CD4-positive, alpha-beta T cell treated with Interleukin-4 for 4 hours (primary cell): ENCODE measurements at regions not wholly inside any gene's neighbourhood (a gene's known extent, or its start where the extent isn't known, plus 50 kb on each side); places are given as distances from the start of the nearest gene placed in this dataset.
"Not testable (repeated sequence)": the region's sequence is repeated elsewhere in the genome, so short reads cannot be mapped to it uniquely, and the experiment has no call there.

Source experiments
- DNase-seq: peaks from one replicate; pipeline ENCODE4 v3.0.0-alpha.2; 2020

- no peak for DNase-seq
Measured at GRCh38 chr15:53209396-53210042, 419.4 kb upstream of the ONECUT1 start.

DNA sequence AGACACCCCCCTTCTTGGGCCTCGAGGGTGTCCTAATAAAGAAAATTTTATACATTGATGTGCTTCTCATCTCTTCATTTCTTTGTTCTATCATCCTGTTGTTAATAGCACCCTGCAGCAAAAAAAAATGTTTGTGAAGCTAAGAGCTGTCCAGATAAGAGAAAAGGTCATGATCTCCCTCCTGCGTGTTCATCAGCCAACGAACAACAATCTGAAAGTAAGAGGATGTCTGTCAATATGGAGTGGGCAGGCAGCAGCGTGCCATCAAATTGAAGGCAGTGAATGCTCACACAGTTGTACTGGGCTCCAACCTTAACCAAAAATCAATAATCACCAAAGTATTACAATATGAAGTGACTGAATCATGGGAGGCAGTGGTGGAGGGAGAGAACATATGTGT lies 418.6 kb upstream of the ONECUT1 start:
- DNase-seq = no peak

- no peak for DNase-seq
Measured at GRCh38 chr15:53203454-53203853, 413.3 kb upstream of the ONECUT1 start.

DNA sequence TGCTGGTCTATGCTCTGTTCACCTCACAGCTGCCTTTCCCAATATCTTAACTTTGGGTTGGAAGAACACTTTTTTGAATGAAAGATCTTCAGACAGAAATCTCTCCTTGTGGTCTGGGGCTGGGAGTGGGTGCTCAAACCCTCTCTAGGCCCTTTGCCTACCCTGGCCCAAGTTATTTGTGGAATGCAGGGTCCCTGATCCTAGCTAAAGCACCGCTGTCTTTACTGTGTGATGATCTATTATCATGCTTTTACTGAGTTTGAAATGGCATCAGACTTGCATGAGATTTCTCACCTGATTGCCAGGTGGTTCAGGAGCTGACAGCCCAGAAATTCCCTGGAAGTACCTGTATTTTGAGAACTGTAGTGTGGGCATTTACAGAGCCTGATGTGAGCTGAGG lies 412.7 kb upstream of the ONECUT1 start:
- DNase-seq = no peak

DNA sequence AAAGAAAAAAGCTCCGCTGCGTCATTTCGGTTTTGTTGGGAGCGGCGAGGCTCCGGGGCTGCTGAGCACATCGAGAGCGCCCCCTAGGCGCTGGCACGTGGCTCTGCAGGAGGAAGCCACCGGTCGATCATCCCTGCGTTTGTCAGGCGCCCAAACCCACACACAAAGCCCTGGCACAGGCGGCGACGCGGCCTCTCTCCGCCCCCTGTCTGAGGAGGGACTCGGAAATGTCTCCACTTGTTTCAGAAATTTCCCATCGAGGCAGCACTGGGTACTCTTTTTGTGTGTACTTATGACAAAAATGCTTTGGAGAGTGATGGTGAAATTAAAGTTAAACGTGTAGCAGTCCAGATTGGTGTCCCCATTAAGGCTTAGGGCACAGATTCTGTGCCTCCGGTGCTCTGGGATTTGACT lies 407.3 kb upstream of the ONECUT1 start:
- peak; percentile 2 for DNase-seq

GRCh38 chr15:53196788-53197187 lies 406.7 kb upstream of the ONECUT1 start:
- no peak for DNase-seq

GRCh38 chr15:53196242-53196641 lies 406.1 kb upstream of the ONECUT1 start:
- DNase-seq = no peak

GRCh38 chr15:53193149-53193548 lies 403.0 kb upstream of the ONECUT1 start:
- no peak for DNase-seq

DNA sequence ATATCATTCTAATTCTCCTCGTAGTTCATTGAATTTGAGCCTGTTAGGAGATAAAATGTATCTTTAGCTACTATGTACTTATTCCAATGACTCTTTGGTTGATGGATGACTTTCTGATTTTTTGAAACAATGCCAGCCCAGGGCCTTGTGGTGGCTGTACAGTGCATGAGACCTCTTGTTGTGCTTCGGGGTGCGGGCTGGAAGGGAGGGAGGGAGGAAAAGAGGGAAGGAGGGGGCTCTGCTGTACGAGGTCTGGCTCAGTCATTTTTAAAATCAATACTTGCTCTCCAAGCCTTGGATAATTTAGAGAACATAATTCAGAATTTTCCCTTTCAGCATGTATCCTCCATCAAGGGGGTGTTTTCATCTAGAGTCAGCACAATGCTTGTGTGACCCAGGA lies 399.7 kb upstream of the ONECUT1 start:
- no peak for DNase-seq

GRCh38 chr15:53183449-53183848 lies 393.3 kb upstream of the ONECUT1 start:
- not testable (repeated sequence) for DNase-seq

DNA sequence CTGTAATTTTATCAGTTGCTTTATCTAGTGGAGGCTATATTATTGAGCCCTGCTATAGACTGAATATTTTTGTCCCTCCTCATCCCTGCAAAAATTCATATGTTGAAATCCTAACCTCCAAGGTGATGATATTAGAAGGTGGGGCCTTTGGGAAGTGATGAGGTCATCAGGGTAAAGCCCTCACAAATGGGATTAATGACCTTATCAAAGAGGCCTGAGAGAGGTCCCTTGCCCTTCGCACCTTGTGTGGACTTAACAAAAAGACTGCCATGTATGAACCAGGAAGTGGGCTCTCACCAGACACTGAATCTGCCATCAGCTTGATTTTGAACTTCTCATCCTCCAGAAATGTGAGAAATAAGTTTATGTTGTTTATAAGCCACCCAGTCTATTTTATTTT lies 381.4 kb upstream of the ONECUT1 start:
- DNase-seq = no peak

DNA sequence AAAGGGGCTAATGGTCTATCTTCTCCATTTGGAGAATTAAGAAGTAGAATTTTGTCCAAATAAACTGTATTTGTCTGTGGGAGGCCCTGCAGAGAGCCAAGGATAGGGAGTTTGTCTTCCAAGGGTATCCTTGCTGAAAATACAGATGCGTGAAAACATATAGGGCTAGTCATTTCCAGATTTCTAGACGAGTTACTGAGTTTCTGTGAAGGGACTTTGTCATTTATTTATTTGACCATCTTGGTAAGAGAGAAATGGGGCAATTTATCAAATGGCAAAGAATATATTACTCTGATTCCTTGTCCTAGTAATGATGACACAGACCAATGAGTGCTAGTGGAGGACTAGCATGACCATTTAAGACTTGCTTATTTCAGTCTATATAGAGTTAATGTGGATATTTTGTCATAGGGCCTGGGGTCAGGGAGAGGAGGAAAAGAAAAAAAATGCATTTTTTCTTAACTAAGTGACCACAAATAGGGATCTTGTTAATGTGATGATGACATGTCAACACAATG lies 376.6 kb upstream of the ONECUT1 start:
- no peak for DNase-seq

DNA sequence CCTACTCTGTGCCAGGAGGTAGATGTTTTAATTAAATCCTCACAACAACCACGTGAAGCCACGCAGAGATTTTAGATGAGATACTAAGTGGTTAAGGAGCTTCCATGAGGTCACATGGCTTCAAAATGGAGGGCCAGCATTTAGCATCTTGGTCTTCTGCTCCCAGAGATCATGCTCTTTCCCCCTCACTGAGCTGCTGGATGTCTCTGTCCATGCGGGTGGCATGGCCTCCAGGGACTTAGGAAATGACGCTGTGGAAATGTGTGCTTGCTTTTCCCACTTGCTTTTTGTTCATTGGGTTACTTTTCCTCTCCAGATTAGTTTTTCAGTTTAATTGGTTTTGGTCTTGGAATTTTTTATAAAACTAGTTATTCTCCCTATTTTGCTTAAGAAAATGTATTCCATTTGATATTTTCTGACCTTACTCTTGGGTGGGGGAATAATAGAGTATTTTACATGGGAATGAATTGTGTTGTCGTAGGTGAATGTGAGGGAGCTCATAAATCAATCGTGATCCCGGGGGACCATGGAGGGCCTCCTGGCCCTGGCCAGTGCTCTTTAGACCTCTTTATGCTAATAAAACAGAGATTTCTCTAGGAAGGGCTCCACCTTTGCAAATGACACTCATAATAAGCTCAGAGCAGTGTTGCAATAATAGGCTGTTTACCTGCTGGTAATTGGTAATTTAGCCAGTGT lies 376.0 kb upstream of the ONECUT1 start:
- DNase-seq = no peak

GRCh38 chr15:53160092-53160704 lies 370.1 kb upstream of the ONECUT1 start:
- no peak for DNase-seq

GRCh38 chr15:53159458-53159857 lies 369.3 kb upstream of the ONECUT1 start:
- DNase-seq = no peak

DNA sequence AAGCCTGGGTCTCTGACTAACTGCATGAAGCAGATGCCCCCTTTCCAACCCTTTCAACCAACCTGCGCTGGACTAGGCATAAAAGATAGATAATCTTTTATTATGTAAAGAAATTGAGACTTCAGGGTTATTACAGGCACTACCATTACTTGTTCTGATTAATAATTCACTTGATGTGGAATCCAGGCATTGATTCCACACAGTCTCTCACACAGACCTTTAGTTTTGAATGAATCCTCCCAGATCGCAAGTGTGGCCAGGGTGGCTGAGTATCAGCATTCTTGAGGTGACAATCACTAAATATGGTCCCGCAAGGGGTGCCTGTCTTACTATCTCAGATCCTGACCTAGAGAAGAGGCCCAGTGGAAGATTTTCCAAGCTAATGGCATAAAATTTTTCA lies 368.9 kb upstream of the ONECUT1 start:
- DNase-seq = no peak

DNA sequence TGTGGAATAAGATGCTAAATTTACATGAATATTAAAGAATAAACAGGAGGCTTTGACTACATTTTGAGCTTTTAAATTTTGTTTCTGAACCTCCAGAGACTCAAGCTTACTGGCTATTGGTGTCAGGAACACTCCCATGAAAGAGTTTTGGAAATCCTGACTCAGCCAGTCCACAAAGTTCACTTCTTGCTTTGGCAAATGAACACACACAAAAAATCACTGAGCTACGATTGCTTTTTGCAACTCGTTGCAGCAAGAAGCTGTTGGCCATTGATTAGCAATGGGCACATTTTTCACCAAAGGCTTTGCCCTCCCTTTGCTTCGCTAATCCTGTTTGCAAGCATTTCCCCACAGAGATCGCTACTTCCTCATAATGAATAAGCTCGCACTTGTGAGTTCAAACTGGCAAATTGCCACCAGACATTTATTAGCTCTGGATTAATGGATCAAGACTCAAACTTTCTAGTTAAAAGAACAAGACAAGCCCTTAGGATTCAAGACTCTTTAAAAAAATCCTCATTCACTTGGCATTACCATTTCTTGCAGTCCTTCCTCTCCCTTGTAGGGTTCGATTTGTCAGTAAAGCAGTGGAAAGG lies 343.2 kb upstream of the ONECUT1 start:
- no peak for DNase-seq

DNA sequence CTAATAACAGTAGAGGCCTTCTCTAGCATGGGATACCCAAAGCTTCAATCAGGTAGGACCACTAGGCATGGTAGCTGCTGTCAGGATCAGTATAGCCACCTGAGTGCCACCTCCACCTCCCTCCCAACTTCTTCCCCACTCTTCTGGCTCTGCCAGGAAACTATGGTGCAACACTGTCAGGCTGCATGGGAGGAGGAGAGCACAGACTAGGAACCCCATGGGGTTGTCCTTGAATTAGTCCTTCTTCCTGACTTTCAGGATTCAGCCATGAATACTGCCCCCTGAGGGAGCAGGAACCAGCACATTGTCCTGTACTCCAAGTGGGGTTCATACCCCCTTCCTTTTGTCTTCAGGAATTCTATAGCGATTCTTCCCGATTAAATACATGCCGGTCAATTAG lies 340.8 kb upstream of the ONECUT1 start:
- no peak for DNase-seq

DNA sequence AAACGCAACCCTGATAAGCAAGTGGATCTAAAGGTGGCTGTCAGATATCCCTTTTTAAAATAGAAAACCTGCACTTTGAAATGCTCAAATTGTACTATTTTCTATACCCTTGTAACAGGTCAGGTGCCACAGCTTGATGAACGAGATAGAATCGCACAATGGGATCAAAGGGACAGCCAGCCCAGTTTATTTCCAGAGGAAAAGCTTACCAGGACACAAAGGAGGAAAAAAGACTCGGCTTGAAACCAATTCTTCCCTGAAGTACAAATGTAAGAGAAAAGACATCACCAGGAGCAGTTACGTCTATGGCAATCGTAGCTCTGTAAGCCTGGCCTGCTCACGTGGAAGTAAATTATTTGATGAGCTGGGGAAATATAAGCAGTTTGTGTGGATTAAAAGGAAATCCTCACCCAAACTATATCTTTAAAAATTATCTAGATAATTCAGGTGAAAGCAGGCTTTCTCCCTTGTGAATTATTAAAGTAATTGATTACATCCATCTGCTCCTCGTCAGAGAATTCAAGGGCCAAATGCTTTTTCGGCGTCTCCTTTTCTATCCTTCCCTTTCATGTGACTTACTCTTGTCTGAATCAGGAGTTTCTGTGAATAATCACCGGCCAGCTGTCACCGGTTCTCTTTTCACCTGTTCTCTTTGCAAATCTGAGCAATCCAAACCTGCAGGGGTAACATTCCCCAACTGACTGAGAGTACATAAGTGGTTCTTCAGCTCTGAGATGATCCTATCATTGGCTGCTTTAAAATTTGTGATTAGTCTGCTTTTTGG lies 339.2 kb upstream of the ONECUT1 start:
- no peak for DNase-seq

DNA sequence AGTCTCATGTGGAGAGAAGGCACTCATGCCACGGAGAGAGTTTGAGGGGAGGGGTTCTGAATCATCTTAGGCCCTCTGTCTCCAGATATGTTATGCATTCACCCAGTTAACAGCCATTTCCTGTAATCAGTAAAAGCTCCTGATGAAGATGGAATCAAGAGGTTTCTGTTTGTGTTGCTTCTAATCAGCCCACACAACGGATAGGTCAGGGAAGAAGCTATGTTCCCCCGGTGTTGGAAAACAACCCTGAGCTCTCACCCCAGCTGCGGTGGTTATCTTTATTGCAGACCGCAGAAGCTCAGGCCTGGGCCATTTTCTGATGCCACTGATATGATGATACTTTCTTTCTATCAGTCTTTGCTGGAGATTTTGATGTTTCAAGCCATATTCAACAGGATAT lies 338.5 kb upstream of the ONECUT1 start:
- DNase-seq = no peak

GRCh38 chr15:53126144-53126543 lies 336.0 kb upstream of the ONECUT1 start:
- DNase-seq = no peak

- DNase-seq = no peak
Measured at GRCh38 chr15:53122818-53123217, 332.7 kb upstream of the ONECUT1 start.

DNA sequence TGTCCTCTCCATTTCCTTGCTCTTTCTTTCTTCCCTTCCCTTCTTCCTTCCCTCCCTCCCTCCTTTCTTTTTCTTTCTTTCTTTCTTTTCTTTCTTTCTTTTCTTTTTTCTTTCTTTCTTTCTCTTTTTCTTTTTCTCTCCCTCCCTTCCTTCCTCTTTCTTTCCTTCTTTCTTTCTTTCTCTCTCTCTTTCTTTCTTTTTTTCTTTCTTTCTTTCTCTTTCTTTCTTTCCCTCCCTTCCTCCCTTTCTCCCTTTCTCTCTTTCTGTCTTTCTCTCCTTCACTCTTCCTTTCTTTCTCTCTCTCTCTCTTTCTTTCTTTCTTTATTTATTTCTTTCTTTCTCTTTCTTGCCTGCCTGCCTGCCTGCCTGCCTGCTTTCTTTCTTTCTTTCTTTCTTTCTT lies 326.8 kb upstream of the ONECUT1 start:
- not testable (repeated sequence) for DNase-seq
